ENCODE measurements at regions not wholly inside any gene's neighbourhood (a gene's known extent, or its start where the extent isn't known, plus 50 kb on each side); places are given as distances from the start of the nearest gene placed in this dataset.

- DNase-seq: no peak
- Histone ChIP-seq H3K4me1 (ENCODE audit: control insufficient read depth, insufficient read depth, low read length, poor library complexity, severe bottlenecking) (no peaks in the 10 kb centered on the region), H3K9me3 (ENCODE audit: control insufficient read depth, low read length) (no peaks in the 10 kb centered on the region), H3K27me3 (replicated peaks; ENCODE audit: control insufficient read depth, insufficient read depth, low read length, poor library complexity, severe bottlenecking) (no peaks in the 10 kb centered on the region), H3K4me3 (ENCODE audit: insufficient read depth, low read depth, low read length, poor library complexity, severe bottlenecking) (no peak overlapping the region), H3K27ac (ENCODE audit: insufficient read depth, low read length, poor library complexity, severe bottlenecking) (no peak overlapping the region), H3K36me3 (ENCODE audit: control insufficient read depth, insufficient read depth, low read length) (no peaks in the 10 kb centered on the region)
These were observed 109.1 kb upstream of the GGTLC1 start for GRCh38 chr20:24097506-24098245.

GRCh38 chr20:24096864-24097450 is 108.4 kb upstream of the GGTLC1 start:
- DNase-seq: no peak
- Histone ChIP-seq H3K36me3 (ENCODE audit: control insufficient read depth, insufficient read depth, low read length) (no peaks in the 10 kb centered on the region), H3K27me3 (replicated peaks; ENCODE audit: control insufficient read depth, insufficient read depth, low read length, poor library complexity, severe bottlenecking) (no peaks in the 10 kb centered on the region), H3K4me1 (ENCODE audit: control insufficient read depth, insufficient read depth, low read length, poor library complexity, severe bottlenecking) (no peaks in the 10 kb centered on the region), H3K27ac (ENCODE audit: insufficient read depth, low read length, poor library complexity, severe bottlenecking) (no peak overlapping the region), H3K9me3 (ENCODE audit: control insufficient read depth, low read length) (no peaks in the 10 kb centered on the region), H3K4me3 (ENCODE audit: insufficient read depth, low read depth, low read length, poor library complexity, severe bottlenecking) (no peak overlapping the region)

- H3K9me3 ChIP-seq (ENCODE audit: control insufficient read depth, low read length): no peaks in the 10 kb centered on the region
- H3K4me1 ChIP-seq (ENCODE audit: control insufficient read depth, insufficient read depth, low read length, poor library complexity, severe bottlenecking): no peaks in the 10 kb centered on the region
- no peak for DNase-seq
- no peak overlapping the region for H3K27ac ChIP-seq (ENCODE audit: insufficient read depth, low read length, poor library complexity, severe bottlenecking)
- no peaks in the 10 kb centered on the region for H3K27me3 ChIP-seq (replicated peaks; ENCODE audit: control insufficient read depth, insufficient read depth, low read length, poor library complexity, severe bottlenecking)
- H3K36me3 ChIP-seq (ENCODE audit: control insufficient read depth, insufficient read depth, low read length): no peaks in the 10 kb centered on the region
- no peak overlapping the region for H3K4me3 ChIP-seq (ENCODE audit: insufficient read depth, low read depth, low read length, poor library complexity, severe bottlenecking)
These were observed 107.7 kb upstream of the GGTLC1 start for GRCh38 chr20:24096264-24096663.

GRCh38 chr20:24095756-24096155 is 107.2 kb upstream of the GGTLC1 start:
- no peak for DNase-seq
- no peaks in the 10 kb centered on the region for H3K9me3 ChIP-seq (ENCODE audit: control insufficient read depth, low read length)
- no peaks in the 10 kb centered on the region for H3K36me3 ChIP-seq (ENCODE audit: control insufficient read depth, insufficient read depth, low read length)
- no peaks in the 10 kb centered on the region for H3K27me3 ChIP-seq (replicated peaks; ENCODE audit: control insufficient read depth, insufficient read depth, low read length, poor library complexity, severe bottlenecking)
- H3K27ac ChIP-seq (ENCODE audit: insufficient read depth, low read length, poor library complexity, severe bottlenecking): no peak overlapping the region
- H3K4me1 ChIP-seq (ENCODE audit: control insufficient read depth, insufficient read depth, low read length, poor library complexity, severe bottlenecking): no peaks in the 10 kb centered on the region
- H3K4me3 ChIP-seq (ENCODE audit: insufficient read depth, low read depth, low read length, poor library complexity, severe bottlenecking): no peak overlapping the region

- Histone ChIP-seq H3K9me3 (ENCODE audit: control insufficient read depth, low read length) (no peaks in the 10 kb centered on the region), H3K27ac (ENCODE audit: insufficient read depth, low read length, poor library complexity, severe bottlenecking) (no peak overlapping the region), H3K36me3 (ENCODE audit: control insufficient read depth, insufficient read depth, low read length) (no peaks in the 10 kb centered on the region), H3K4me1 (ENCODE audit: control insufficient read depth, insufficient read depth, low read length, poor library complexity, severe bottlenecking) (no peaks in the 10 kb centered on the region), H3K4me3 (ENCODE audit: insufficient read depth, low read depth, low read length, poor library complexity, severe bottlenecking) (no peak overlapping the region), H3K27me3 (replicated peaks; ENCODE audit: control insufficient read depth, insufficient read depth, low read length, poor library complexity, severe bottlenecking) (no peaks in the 10 kb centered on the region)
- DNase-seq: no peak
These were observed 106.7 kb upstream of the GGTLC1 start for GRCh38 chr20:24095303-24095702.

GRCh38 chr20:24089576-24089975 is 101.0 kb upstream of the GGTLC1 start:
- Histone ChIP-seq H3K9me3 (ENCODE audit: control insufficient read depth, low read length) (no peaks in the 10 kb centered on the region), H3K4me1 (ENCODE audit: control insufficient read depth, insufficient read depth, low read length, poor library complexity, severe bottlenecking) (no peaks in the 10 kb centered on the region)
- DNase-seq: no peak

GRCh38 chr20:24086121-24086520 is 97.5 kb upstream of the GGTLC1 start:
- Histone ChIP-seq H3K4me1 (ENCODE audit: control insufficient read depth, insufficient read depth, low read length, poor library complexity, severe bottlenecking) (no peaks in the 10 kb centered on the region), H3K9me3 (ENCODE audit: control insufficient read depth, low read length) (no peaks in the 10 kb centered on the region), H3K27ac (ENCODE audit: insufficient read depth, low read length, poor library complexity, severe bottlenecking) (no peak overlapping the region), H3K27me3 (replicated peaks; ENCODE audit: control insufficient read depth, insufficient read depth, low read length, poor library complexity, severe bottlenecking) (no peaks in the 10 kb centered on the region), H3K36me3 (ENCODE audit: control insufficient read depth, insufficient read depth, low read length) (no peaks in the 10 kb centered on the region), H3K4me3 (ENCODE audit: insufficient read depth, low read depth, low read length, poor library complexity, severe bottlenecking) (no peak overlapping the region)
- no peak for DNase-seq

More at GRCh38 chr20:24089576-24089975, 101.0 kb upstream of the GGTLC1 start:
- Histone ChIP-seq H3K27ac (ENCODE audit: insufficient read depth, low read length, poor library complexity, severe bottlenecking) (no peak overlapping the region), H3K4me3 (ENCODE audit: insufficient read depth, low read depth, low read length, poor library complexity, severe bottlenecking) (no peak overlapping the region), H3K36me3 (ENCODE audit: control insufficient read depth, insufficient read depth, low read length) (no peaks in the 10 kb centered on the region), H3K27me3 (replicated peaks; ENCODE audit: control insufficient read depth, insufficient read depth, low read length, poor library complexity, severe bottlenecking) (no peaks in the 10 kb centered on the region)

GRCh38 chr20:24084281-24084680 is 95.7 kb upstream of the GGTLC1 start:
- H3K4me1 ChIP-seq (ENCODE audit: control insufficient read depth, insufficient read depth, low read length, poor library complexity, severe bottlenecking): no peaks in the 10 kb centered on the region
- no peaks in the 10 kb centered on the region for H3K9me3 ChIP-seq (ENCODE audit: control insufficient read depth, low read length)
- no peaks in the 10 kb centered on the region for H3K36me3 ChIP-seq (ENCODE audit: control insufficient read depth, insufficient read depth, low read length)
- H3K4me3 ChIP-seq (ENCODE audit: insufficient read depth, low read depth, low read length, poor library complexity, severe bottlenecking): no peak overlapping the region
- H3K27me3 ChIP-seq (replicated peaks; ENCODE audit: control insufficient read depth, insufficient read depth, low read length, poor library complexity, severe bottlenecking): no peaks in the 10 kb centered on the region
- no peak overlapping the region for H3K27ac ChIP-seq (ENCODE audit: insufficient read depth, low read length, poor library complexity, severe bottlenecking)
- DNase-seq: no peak

- Histone ChIP-seq H3K9me3 (ENCODE audit: control insufficient read depth, low read length) (no peaks in the 10 kb centered on the region), H3K4me1 (ENCODE audit: control insufficient read depth, insufficient read depth, low read length, poor library complexity, severe bottlenecking) (no peaks in the 10 kb centered on the region), H3K4me3 (ENCODE audit: insufficient read depth, low read depth, low read length, poor library complexity, severe bottlenecking) (no peak overlapping the region), H3K27ac (ENCODE audit: insufficient read depth, low read length, poor library complexity, severe bottlenecking) (no peak overlapping the region), H3K36me3 (ENCODE audit: control insufficient read depth, insufficient read depth, low read length) (no peaks in the 10 kb centered on the region), H3K27me3 (replicated peaks; ENCODE audit: control insufficient read depth, insufficient read depth, low read length, poor library complexity, severe bottlenecking) (no peaks in the 10 kb centered on the region)
- no peak for DNase-seq
These were observed 92.5 kb upstream of the GGTLC1 start for GRCh38 chr20:24081077-24081476.

- H3K4me1 ChIP-seq (ENCODE audit: control insufficient read depth, insufficient read depth, low read length, poor library complexity, severe bottlenecking): no peaks in the 10 kb centered on the region
- no peaks in the 10 kb centered on the region for H3K27me3 ChIP-seq (replicated peaks; ENCODE audit: control insufficient read depth, insufficient read depth, low read length, poor library complexity, severe bottlenecking)
- no peaks in the 10 kb centered on the region for H3K36me3 ChIP-seq (ENCODE audit: control insufficient read depth, insufficient read depth, low read length)
- DNase-seq: no peak
- no peak overlapping the region for H3K4me3 ChIP-seq (ENCODE audit: insufficient read depth, low read depth, low read length, poor library complexity, severe bottlenecking)
- H3K27ac ChIP-seq (ENCODE audit: insufficient read depth, low read length, poor library complexity, severe bottlenecking): no peak overlapping the region
- H3K9me3 ChIP-seq (ENCODE audit: control insufficient read depth, low read length): no peaks in the 10 kb centered on the region
These were observed 91.3 kb upstream of the GGTLC1 start for GRCh38 chr20:24079661-24080412.
